HCT116 (cell line): ENCODE measurements at regions not wholly inside any gene's neighbourhood (a gene's known extent, or its start where the extent isn't known, plus 50 kb on each side); places are given as distances from the start of the nearest gene placed in this dataset.

ENCODE experiments used
- EGR1 ChIP-seq: IDR thresholded peaks from 2 replicates; pipeline ENCODE4 v1.6.1; 2012; ENCODE audit warnings: low read depth
- ELF1 ChIP-seq: IDR thresholded peaks from 2 replicates; pipeline ENCODE4 v1.6.1; 2012; ENCODE audit warnings: low read depth, borderline replicate concordance
- EZH2 ChIP-seq: fragments of 200-600 bp; sonication (generic); IDR thresholded peaks from 2 replicates; pipeline ENCODE4 v1.6.1; 2017; ENCODE audit warnings: antibody characterized with exemption, mixed run types
- FOSL1 ChIP-seq: IDR thresholded peaks from 2 replicates; pipeline ENCODE4 v1.6.1; 2012; ENCODE audit warnings: low read depth
- POLR2A ChIP-seq: IDR thresholded peaks from 2 replicates; pipeline ENCODE4 v1.7.0; 2011; ENCODE audit warnings: borderline replicate concordance; ENCODE audit not compliant: insufficient read depth, insufficient read length; ENCODE audit errors: extremely low read depth
- POLR2AphosphoS5 ChIP-seq: IDR thresholded peaks from 2 replicates; pipeline ENCODE4 v1.6.1; 2011; ENCODE audit warnings: mild to moderate bottlenecking, low read depth, low read length, moderate library complexity
- SIN3A ChIP-seq: IDR thresholded peaks from 2 replicates; pipeline ENCODE4 v1.6.1; 2012; ENCODE audit warnings: low read depth
- SP1 ChIP-seq: IDR thresholded peaks from 2 replicates; pipeline ENCODE4 v1.6.1; 2012; ENCODE audit warnings: low read depth
- YY1 ChIP-seq: IDR thresholded peaks from 2 replicates; pipeline ENCODE4 v1.6.1; 2011; ENCODE audit warnings: low read length, low read depth, moderate library complexity, mild to moderate bottlenecking; ENCODE audit not compliant: insufficient replicate concordance; ENCODE audit errors: extremely low read depth
- TF ChIP-seq, protein P1 (sequence below), 3 experiments: fragments of 200-600 bp in 1 of 3; sonication (generic) in 1 of 3; IDR thresholded peaks in 2 of 3; conservative IDR thresholded peaks in 1 of 3; 2 replicates each; pipeline ENCODE4 v1.5.1; 2012 to 2017; ENCODE audit warnings: low read depth in 2 of 3, low read length in 2 of 3, antibody characterized with exemption in 1 of 3, borderline replicate concordance in 1 of 3, control low read depth in 1 of 3, mild to moderate bottlenecking in 1 of 3, mixed read lengths in 1 of 3, mixed run types in 1 of 3, moderate library complexity in 1 of 3; ENCODE audit not compliant: insufficient read depth in 1 of 3
- TF ChIP-seq, protein P2 (sequence below): IDR thresholded peaks from 2 replicates; pipeline ENCODE4 v1.6.1; 2012; ENCODE audit warnings: low read depth
- TF ChIP-seq, protein P3 (sequence below): IDR thresholded peaks from 2 replicates; pipeline ENCODE4 v1.6.1; 2012

DNA sequence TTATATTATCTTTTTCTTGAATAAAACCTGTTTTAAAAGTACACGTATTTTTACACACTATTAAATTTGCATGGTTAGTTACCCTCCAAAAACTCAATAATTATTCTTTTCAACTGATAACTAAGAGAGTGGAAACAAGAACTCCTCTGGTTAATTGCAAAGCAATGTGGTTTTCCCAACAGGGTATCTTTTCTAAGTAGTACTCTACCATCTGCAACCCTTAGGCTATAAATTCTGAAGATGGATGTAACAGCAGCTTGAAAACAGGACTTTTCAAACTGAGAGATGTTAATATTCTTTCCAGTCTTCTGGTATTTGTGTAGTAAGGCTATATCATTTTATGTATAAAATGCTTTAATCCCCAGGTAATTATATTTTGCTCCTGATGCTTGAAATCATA, 916.1 kb upstream of the POT1 start:
- TF ChIP-seq POLR2A (no peak), POLR2AphosphoS5 (no peak), EGR1 (no peak), EZH2 (no peak), SP1 (no peak), ELF1 (no peak), SIN3A (no peak), YY1 (no peak), FOSL1 (no peak)
- TF ChIP-seq, protein P1, sequence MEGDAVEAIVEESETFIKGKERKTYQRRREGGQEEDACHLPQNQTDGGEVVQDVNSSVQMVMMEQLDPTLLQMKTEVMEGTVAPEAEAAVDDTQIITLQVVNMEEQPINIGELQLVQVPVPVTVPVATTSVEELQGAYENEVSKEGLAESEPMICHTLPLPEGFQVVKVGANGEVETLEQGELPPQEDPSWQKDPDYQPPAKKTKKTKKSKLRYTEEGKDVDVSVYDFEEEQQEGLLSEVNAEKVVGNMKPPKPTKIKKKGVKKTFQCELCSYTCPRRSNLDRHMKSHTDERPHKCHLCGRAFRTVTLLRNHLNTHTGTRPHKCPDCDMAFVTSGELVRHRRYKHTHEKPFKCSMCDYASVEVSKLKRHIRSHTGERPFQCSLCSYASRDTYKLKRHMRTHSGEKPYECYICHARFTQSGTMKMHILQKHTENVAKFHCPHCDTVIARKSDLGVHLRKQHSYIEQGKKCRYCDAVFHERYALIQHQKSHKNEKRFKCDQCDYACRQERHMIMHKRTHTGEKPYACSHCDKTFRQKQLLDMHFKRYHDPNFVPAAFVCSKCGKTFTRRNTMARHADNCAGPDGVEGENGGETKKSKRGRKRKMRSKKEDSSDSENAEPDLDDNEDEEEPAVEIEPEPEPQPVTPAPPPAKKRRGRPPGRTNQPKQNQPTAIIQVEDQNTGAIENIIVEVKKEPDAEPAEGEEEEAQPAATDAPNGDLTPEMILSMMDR (IDR thresholded peaks at IDR 0.05 in 2 of 3, conservative IDR thresholded peaks at IDR 0.05 in 1 of 3; ENCODE audit: borderline replicate concordance in 1 of 3, insufficient read depth in 1 of 3, low read depth in 2 of 3, low read length in 2 of 3), result no peak
- TF ChIP-seq, protein P2, sequence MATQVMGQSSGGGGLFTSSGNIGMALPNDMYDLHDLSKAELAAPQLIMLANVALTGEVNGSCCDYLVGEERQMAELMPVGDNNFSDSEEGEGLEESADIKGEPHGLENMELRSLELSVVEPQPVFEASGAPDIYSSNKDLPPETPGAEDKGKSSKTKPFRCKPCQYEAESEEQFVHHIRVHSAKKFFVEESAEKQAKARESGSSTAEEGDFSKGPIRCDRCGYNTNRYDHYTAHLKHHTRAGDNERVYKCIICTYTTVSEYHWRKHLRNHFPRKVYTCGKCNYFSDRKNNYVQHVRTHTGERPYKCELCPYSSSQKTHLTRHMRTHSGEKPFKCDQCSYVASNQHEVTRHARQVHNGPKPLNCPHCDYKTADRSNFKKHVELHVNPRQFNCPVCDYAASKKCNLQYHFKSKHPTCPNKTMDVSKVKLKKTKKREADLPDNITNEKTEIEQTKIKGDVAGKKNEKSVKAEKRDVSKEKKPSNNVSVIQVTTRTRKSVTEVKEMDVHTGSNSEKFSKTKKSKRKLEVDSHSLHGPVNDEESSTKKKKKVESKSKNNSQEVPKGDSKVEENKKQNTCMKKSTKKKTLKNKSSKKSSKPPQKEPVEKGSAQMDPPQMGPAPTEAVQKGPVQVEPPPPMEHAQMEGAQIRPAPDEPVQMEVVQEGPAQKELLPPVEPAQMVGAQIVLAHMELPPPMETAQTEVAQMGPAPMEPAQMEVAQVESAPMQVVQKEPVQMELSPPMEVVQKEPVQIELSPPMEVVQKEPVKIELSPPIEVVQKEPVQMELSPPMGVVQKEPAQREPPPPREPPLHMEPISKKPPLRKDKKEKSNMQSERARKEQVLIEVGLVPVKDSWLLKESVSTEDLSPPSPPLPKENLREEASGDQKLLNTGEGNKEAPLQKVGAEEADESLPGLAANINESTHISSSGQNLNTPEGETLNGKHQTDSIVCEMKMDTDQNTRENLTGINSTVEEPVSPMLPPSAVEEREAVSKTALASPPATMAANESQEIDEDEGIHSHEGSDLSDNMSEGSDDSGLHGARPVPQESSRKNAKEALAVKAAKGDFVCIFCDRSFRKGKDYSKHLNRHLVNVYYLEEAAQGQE, result no peak
- TF ChIP-seq, protein P3, sequence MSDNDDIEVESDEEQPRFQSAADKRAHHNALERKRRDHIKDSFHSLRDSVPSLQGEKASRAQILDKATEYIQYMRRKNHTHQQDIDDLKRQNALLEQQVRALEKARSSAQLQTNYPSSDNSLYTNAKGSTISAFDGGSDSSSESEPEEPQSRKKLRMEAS, result no peak
